Femur (tissue), 1 donor: ENCODE measurements at regions not wholly inside any gene's neighbourhood (a gene's known extent, or its start where the extent isn't known, plus 50 kb on each side); places are given as distances from the start of the nearest gene placed in this dataset.

Experiments used
- DNase-seq: peaks from one replicate; pipeline ENCODE4 v3.0.0-alpha.2; 2017

DNA sequence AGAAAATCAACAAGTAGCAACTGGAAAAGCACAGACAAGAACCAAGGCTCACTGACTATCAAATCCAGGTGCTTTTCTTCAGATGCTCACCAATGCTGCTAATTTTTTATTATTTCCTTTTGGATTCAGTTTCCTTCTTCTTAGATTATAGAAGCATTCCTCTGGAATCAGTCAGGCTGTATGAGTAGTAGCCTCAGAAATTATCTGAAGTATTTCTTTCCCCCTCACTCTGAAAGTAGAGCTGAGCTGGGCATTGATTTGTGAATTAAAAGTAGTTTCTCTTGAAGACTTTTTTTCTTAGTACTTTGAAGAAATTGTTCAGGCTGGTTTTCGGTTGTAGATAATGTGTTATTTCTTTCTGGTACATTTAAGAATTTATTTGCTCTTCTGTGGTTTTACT, 273.7 kb downstream of the NOL4 start:
- no peak for DNase-seq

DNA sequence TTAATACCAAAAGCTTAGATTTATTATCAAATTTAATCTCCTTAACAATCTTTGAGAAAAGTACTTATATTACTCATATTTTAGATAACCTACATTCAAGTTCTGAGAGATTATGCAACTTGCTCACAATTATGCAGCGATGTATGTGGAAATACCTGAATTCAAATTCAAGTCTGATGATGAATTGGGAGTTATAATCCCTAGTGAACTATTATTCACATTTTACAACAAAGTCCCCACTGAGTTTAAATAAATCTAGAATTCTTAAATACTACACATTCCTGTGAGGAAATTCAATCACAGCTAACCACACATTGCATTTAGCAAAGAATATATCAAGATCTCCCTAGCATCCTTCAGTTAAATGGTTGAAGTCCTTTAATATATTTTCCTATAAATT, 278.4 kb downstream of the NOL4 start:
- DNase-seq, result no peak

DNA sequence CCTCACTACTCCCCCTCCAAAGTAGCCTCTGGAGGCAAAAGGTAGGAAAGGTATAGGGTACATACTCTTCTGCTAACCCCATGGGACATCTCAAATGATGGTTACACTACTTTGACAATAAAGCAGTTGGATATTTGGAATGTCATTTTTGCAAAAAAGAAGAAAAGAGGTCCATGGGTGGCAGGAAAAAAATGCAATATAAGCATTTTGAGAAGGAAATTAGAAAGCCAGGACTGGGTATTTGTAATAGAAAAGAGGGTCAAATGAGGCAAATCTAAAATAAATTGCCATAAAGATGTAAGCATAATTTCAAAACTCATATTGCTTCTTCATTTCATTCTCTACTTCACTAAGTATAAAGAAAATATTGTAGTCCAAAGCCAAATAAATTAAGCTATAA, 280.2 kb downstream of the NOL4 start:
- no peak for DNase-seq

DNA sequence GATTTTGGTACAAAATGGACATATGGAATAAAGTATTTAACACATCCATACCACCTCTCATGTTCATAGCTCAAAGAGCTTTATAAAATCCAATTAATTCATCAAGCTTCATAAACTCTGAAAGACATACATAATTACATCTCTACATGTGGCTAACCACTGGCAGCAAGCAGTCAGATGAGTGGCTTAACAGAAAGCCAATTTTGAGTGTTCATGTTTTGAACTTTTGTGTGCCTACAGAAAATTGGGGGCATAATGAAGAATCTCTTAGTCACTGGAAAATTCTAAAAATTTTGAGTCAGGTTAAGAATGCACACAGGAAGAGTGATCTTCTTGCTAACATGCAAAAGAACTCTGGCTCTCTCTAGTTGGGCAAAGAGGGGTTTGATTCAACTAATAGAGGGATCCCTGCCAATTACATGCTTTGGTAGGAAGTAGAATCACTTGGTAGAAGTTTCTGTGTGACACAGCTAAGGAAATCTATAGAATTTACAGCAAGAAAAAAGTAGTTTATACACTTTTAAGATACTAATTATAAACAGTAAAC, 287.4 kb downstream of the NOL4 start:
- DNase-seq, result no peak

DNA sequence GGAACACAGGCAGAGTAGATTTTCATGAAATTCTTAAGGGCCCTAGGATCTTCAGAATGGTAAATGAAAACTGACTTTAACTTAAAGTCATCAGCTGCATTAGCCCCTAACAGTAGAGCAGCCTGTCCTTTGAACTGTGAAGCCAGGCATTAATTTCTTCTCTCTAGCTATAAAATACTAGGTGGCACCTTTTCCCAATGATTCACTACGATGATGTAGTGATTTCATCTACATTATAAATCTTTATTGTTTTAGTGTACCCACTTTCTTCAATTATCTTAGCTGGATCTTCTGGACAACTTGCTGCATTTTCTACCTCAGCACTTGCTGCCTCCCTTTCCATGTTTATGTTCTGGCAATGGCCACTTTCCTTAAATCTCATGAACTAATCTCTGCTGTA, 290.5 kb downstream of the NOL4 start:
- no peak for DNase-seq

DNA sequence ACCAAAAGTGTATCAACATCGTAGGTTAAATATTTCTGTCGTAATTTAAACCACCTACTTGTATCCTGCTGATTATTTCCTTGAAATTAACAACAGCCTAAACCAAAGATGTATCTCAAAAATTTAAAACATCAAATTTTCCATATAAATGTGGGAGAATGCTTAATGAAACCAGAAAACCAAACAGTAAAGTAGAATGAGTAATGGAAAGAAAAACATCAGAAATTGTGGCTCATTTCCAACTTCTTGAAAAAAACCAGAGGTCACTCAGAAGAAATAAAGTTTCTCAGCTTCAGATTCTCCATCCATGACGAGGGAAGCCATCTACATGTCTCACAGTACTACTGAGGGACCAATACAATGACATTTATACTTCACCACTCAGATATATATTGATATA, 296.5 kb downstream of the NOL4 start:
- no peak for DNase-seq

DNA sequence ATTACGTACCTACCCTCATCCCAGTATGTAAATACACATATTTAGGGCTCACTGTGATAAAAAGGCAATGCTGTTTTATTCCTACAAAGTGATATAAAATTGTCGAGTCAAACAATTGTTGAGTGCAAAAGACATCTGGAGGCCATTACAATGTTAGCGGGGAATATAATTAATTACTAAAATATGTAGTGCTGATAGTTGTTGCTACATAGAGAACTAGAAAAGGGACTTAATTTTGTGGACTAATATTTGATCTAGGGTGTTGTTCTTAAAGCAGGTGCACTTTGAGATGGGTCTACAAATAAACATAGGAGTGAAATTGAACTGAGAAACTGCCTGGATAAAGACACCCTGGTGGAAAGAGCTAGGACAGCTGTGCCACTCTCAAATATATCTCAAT, 300.1 kb downstream of the NOL4 start:
- DNase-seq, result no peak

DNA sequence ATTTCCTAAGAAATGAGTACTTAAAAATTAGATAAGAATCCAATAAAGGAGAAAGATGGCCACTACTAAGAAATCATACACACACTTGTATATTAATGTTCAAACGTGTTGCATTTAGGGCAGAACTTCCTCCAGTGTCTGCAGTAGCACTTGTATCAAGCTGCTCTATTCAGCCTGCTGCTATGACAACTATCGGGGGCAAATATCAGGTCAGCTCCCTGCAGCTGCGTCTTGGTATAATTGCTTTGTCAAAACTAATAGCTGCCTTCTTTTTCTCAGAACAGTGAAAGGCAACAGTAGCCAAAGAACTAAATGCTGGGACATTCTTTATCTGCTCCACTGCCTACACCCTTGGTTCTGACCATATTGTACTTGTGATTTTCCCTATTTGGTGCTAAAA, 300.7 kb downstream of the NOL4 start:
- no peak for DNase-seq

DNA sequence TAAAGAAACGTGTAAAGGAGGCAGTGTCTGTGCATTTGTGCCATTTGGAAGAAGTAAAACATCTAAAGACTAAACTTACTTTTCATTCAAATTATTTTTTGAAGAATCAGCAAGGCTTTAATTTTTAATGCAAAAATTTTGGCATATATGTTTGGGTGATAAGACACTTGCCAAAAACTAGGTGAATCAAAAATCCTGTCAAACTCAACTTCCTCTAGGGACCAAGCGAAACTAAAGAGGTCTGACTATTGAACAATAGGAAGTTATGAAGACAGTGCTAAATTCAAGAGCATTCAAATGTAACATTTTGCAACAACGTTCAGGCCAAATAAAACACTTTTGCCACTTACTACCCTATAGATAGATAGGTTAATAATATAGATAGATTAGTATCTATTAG, 306.1 kb downstream of the NOL4 start:
- DNase-seq, result no peak

DNA sequence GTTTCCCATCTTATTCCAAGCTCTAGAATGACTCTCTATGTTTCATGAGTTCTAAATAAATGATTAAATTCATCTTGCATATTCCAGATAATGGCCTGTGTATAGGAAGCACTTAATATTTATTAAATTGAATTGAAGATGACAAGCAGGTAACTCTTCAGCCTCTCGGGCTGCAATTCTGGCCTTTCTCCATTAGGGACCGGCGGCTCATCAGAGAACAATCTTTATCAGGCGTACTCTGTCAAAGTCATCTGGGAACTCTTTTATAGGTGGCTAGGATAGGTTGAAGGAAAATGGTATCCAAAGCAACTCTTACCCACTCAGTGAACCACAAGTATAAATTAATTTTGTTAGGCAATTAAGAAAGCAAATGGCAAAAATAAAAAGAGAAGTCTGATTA, 308.5 kb downstream of the NOL4 start:
- no peak for DNase-seq

DNA sequence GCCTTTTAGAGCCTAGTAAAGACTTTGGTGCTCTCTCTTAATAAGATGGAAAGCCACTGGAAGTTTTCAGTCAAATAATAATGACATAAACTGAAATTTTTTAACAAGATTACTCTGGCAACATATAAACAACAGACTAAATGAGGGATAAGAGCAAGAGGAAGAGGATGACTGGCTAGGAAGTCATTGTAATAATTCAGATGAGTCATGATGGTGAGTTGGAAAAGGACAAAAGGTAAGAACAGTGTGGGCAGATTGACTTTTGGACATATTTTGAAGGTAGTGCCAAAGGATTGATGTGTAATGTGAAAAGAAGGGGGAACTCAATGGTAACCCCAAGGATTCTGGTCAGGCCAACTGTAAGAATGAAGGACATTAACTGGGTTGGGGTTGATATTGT, 310.3 kb downstream of the NOL4 start:
- no peak for DNase-seq

DNA sequence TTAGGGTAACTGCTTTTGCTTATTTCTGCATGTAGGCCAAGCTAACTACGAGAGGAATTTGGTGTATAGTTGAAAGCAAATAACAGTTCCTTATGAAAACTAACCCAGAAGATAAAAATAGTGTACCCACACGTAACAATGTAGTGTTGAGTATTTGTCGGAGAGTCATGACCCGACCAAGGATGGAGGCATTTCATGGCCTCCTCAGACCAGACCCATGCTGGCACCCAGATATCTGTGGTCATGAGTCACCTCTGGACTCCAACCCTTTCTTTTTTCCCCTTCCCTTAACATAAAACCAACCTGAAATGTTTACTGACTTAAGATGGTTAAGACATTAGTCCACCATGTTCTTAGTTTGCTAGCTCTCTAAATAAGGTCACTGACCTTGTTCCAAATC, 318.7 kb downstream of the NOL4 start:
- DNase-seq, result no peak

DNA sequence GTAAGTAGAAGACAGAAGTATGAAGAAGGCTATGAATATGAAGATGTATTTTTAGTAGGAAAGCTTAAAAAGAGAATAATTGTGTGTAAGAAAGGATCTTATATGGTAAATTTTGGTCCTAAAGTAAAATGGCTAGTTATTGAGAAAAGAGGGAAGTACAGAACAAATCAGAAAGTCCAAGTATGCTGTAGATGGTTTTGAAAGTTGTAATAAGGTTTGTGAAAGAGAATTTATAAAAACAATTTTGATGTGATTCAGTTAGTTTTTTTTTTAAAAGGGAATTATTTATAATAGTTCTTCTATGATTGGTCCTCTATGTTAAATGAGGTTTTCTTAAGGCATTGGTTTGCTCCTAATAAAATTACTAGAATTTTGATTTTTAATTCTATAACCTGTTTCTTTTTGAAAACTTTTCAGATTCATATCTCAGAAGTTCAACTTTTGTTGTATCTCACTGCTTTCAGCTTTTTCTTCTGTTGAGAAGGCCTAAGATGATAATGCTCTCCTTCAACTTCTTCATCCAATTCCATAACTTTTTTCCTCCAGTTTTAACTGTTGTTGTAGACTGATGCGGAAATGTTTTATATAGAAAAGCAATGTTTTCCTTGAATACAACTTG, 322.7 kb downstream of the NOL4 start:
- no peak for DNase-seq

DNA sequence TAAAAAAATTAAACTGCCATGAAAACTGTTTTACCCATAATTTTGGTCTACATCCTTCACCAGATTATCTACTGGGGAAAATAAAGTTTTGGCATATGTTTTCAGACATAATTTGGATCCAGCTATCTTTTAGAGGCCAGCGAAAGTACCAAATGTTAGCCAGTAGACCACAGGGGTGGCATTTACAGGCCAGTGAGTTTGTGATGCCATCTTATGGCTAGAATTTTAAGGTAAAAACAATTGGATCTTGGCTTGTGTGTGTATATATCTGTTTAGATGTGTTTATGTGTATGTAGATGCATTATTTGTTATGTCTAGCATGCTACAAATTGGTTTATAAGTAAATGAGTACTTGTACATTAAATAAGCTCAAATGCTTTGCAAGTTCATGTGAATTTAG, 322.6 kb downstream of the ASXL3 start:
- no peak for DNase-seq

DNA sequence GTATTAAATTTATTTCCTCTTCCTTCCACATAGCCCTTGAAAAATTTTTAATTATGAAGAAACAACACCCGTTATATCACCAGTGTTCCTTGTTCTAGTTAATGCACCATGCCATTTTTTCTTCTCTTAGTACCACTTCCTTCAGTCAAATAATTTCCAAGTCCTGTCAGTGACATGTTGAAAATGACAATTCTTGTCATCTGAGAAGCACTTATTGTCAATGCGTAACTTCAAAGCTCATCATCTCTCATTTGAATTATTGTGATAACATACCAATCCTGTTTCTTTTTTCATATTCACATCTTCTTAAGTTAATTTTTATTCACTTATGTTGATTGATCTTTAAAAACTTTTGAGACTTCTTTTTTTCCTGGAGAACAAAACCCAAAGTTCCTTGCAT, 320.4 kb downstream of the ASXL3 start:
- no peak for DNase-seq

DNA sequence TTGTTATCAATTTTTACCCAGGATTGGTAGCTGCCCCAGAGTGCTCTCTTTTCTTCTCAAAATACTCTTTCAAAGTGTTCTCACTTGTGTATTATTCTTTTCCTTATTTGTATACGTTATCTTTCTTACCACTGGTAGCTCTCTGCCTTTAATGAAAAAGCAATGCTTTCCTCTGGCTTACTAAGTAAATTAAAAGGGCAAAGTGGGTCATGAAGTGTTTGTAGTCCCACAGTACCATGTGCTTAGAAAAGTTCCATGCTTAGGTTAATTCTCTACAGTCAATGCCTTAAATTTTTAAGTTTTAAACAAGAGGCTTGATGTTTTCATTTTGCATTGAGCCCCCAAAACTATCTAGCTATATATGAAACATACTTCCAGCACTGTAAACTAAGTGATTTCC, 300.2 kb downstream of the ASXL3 start:
- DNase-seq, result no peak

DNA sequence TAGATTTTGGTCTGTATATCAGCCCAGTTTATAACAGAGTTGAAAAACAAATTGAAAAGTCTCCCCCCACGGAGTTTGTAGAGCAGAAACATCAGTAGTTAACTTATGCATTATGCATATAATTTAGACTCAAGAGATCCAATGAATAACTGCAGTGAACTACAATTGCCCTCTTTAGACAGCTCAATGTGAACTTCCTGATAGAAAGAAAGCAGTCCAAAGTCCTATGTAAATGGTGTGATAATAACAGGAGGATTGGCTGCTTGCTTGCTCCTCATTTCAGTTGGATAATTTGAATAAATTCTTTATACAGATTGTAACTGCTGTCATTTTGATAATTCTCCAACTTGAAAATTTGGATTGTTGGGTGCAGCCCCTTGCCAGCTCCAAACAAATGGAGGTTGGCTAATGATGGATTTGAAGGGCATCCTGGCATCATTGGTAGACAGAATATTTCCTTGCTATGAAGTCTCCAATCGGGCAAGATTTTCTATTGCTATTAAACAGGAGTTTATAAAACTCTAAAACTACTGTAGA, 297.1 kb downstream of the ASXL3 start:
- no peak for DNase-seq

DNA sequence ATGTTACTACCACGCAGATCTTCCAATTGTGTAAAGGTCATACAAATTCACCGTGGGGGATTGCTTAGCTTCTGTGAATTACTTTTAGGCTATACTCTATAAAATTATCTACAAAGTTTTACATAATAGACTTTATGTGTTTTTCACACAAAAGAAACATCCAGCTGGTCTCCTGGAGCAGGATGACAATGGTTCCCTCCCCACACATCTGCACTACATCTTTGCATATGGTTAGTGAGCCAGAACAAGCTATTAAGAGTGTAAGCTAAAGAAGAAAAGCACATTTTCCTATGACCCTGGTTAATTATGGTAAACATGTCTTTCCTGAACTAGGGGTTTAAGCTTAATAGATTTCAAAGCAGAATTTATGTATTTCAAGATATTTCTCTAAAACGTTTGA, 295.1 kb downstream of the ASXL3 start:
- no peak for DNase-seq

DNA sequence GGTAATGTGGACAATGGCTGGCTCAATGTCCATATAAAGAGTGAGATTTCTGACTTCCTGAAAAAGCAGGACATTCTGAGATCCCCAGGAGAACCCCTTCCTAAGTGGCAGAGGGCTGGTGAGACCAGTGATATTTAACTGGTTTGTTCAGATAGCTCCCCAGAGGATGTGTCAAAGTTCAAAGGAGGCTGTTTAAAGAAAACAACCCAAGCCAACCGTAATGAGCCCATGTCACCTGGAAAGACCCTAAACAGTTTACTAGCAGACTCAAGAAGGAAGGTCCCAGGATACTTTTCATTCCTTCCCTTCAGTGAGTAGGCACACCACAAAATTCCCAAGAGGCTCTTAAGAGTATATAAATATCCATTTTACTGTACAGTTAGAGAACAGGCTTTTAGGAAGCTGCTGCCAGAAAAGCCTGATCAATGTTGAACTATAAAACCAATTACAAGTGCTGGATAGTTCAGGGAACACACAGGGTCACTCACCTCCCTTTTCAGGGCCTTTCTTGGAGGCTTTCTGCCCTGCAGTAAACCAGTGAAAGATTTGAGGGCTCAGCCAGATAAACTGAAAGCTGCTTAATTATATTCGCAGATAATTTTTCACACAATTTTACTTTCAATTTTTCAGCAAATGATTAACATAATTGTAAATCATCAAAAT, 293.5 kb downstream of the ASXL3 start:
- DNase-seq, result no peak

DNA sequence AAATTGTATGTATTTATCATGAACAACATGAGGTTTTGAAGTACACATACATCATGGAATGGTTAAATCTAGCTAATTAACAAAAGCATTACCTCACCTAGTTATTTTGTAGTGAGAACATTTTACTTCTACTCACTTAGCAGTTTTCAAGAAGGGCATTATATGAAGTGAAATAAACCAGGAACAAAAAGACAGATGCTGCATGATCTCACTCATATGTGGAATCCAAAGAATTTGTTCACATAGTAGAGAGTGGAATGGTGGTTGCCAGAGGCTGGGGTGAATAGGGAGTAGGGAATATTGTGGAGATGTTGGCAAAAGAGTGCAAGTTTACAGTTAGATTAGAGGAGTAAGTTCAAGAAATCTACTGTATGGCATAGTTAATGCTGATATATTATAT, 292.0 kb downstream of the ASXL3 start:
- peak; percentile 20 for DNase-seq

DNA sequence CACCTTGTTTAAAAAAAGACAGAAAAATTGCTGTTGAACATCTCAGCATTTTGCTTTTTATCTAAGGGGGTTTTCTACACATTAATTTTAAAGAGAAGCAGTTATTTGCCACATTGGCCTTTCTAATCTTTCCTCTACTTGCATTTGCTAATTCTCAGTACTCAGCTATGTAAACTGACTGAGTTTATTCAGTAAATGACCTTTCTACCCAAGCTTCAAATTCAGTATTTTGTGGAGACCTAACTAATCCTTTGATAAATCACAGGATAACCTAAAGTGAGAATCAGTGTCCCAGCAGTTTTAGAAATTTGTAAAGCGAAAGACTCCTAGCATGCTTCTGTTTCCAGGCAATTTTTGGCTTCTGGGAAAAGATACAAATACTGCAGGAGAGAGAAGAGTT, 288.4 kb downstream of the ASXL3 start:
- DNase-seq, result no peak

DNA sequence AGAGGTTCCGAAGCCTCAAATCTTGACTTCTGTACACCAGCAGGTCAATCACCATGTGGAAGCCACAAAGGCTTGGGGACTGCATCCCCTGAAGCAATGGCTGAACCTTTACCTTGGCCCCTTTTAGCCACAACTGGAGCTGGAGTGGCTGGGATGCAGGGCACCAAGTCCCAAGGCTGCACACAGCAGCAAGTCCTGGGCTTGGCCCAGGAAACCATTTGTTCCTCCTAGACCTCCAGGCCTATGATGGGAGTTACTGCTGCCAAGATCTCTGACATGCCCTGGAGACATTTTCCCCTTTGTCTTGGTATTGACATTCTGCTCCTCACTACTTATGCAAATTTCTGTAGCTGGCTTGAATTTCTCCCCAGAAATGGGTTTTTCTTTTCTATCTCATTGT, 285.9 kb downstream of the ASXL3 start:
- no peak for DNase-seq

DNA sequence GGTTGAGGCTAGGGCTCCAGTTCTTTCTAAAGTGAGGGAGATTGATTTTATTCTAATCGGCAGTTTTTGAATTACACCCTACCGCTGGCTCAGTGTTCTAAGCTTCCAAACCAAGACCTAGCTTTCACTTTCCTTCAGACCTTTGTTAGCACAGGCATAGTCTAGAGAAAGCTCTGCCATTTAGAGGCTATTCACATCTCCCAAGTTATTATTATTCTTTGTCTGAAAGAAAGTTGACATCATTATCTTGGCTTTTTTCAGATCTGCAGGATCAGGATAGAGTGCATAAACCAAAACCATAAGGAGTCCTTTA, 276.8 kb downstream of the ASXL3 start:
- no peak for DNase-seq

DNA sequence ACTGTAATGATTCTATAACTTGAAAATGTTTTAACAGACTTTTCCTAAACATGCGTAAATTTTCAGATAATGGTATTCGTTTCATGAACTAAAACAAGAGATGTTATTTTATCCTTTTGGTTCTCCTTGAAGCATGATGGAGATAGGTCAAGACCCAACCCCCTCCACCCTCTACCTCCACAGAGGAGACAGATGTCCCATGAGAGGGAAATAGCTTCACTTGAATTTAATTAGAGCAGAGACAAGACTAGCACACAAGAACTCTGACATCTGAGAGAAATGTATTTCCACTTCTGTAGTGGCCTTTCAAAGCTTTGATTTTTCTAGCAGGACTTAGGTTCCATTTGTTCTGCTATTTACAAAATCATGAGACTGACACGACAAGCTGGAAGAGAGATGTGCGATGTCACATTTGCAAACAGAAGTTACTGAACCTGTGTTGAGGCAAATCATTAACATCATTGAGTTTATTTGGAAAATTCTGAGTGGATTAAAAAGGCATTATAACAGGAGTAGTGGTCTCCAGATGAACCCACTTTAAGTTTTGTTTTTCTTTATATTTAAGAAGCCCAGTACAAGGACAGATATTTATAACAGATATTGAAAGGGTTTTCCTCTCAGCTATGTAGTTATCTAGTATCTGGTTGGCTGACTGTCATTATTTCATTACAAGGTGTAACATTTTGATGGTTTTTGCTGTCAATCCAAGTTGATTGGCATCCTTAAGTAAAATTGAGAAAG, 276.2 kb downstream of the ASXL3 start:
- no peak for DNase-seq
